Common myeloid progenitor, CD34-positive (primary cell): ENCODE measurements at regions not wholly inside any gene's neighbourhood (a gene's known extent, or its start where the extent isn't known, plus 50 kb on each side); places are given as distances from the start of the nearest gene placed in this dataset.

ENCODE experiments used
- CTCF ChIA-PET: fragments of 350-600 bp; sonication (Branson Sonifier 250); formaldehyde crosslinking; loops from one replicate; lab custom pipeline; 2021; ENCODE audit warnings: antibody characterized with exemption; lab: Charles Lee
- POLR2A ChIA-PET: fragments of 350-600 bp; sonication (Branson Sonifier 250); formaldehyde crosslinking; loops from one replicate; lab custom pipeline; 2021; ENCODE audit warnings: antibody characterized with exemption; lab: Charles Lee
- DNase-seq, 3 donors: peaks; one replicate each; pipeline versions ENCODE4 v3.0.0 to v3.0.0-alpha.2; 2013
- H3K27ac ChIP-seq, 2 experiments: 1 replicate in 1 of 2; 2 replicates in 1 of 2; pipeline ENCODE4 v1.7.0; 2013; ENCODE audit warnings: inconsistent platforms in 2 of 2, low read length in 2 of 2, mild to moderate bottlenecking in 2 of 2, low read depth in 1 of 2, moderate library complexity in 1 of 2; ENCODE audit not compliant: severe bottlenecking in 2 of 2, insufficient read depth in 1 of 2, poor library complexity in 1 of 2
- H3K27me3 ChIP-seq, 5 experiments: replicated peaks in 2 of 5; 1 replicate in 3 of 5; 2 replicates in 2 of 5; pipeline versions ENCODE4 v1.6.1 to v1.7.0; 2013; ENCODE audit warnings: low read length in 4 of 5, mild to moderate bottlenecking in 2 of 5, moderate library complexity in 2 of 5, inconsistent platforms in 1 of 5; ENCODE audit not compliant: insufficient read depth in 5 of 5, control insufficient read depth in 4 of 5
- H3K36me3 ChIP-seq, 4 experiments: 1 replicate in 2 of 4; 2 replicates in 2 of 4; pipeline versions ENCODE4 v1.6.1 to v1.7.0; 2013; ENCODE audit warnings: low read length in 3 of 4, control low read depth in 1 of 4, mild to moderate bottlenecking in 1 of 4; ENCODE audit not compliant: control insufficient read depth in 4 of 4, insufficient read depth in 4 of 4
- H3K4me1 ChIP-seq, 4 experiments: 1 replicate in 3 of 4; 2 replicates in 1 of 4; pipeline versions ENCODE4 v1.6.1 to v1.7.1; 2013; ENCODE audit warnings: low read length in 3 of 4, mild to moderate bottlenecking in 3 of 4, control low read depth in 1 of 4, inconsistent platforms in 1 of 4, moderate library complexity in 1 of 4; ENCODE audit not compliant: control insufficient read depth in 4 of 4, insufficient read depth in 4 of 4; ENCODE audit errors: control extremely low read depth in 1 of 4
- H3K4me3 ChIP-seq, 7 experiments: 1 replicate in 4 of 7; 2 replicates in 3 of 7; pipeline versions ENCODE4 v1.5.1 to v1.7.0; 2013; ENCODE audit warnings: mild to moderate bottlenecking in 7 of 7, low read length in 6 of 7, moderate library complexity in 6 of 7, inconsistent platforms in 2 of 7, low read depth in 2 of 7, control low read depth in 1 of 7; ENCODE audit not compliant: insufficient read depth in 4 of 7, control insufficient read depth in 1 of 7; ENCODE audit errors: extremely low read depth in 1 of 7
- H3K9me3 ChIP-seq, 5 experiments: 1 replicate in 4 of 5; 2 replicates in 1 of 5; pipeline versions ENCODE4 v1.6.1 to v1.7.1; 2013; ENCODE audit warnings: low read length in 4 of 5, mild to moderate bottlenecking in 2 of 5, inconsistent platforms in 1 of 5, low read depth in 1 of 5, moderate library complexity in 1 of 5; ENCODE audit not compliant: control insufficient read depth in 4 of 5, insufficient read depth in 2 of 5; ENCODE audit errors: control extremely low read depth in 1 of 5
- WGBS: methylation state at CpG from one replicate; pipeline ENCODE4 v1.1.5; 2013; ENCODE audit not compliant: insufficient coverage; 5-methylcytosine and 5-hydroxymethylcytosine counted together

GRCh38 chr11:114857281-114857680 lies 179.0 kb downstream of the NXPE2 start:
- CTCF ChIA-PET: no interaction called here
- Histone ChIP-seq H3K27ac (no peak overlapping the region), H3K4me1 (no peaks in the 10 kb centered on the region), H3K9me3 (peaks cover 0 to 1% (median 0%) of the 10 kb centered on the region in 5 experiments), H3K27me3 (no peaks in the 10 kb centered on the region), H3K36me3 (no peaks in the 10 kb centered on the region), H3K4me3 (no peak overlapping the region)
- POLR2A ChIA-PET: no interaction called here
- 36% methylated on average over 1 of the region's 4 CpGs for WGBS
- no peak for DNase-seq

GRCh38 chr11:114864896-114865295 lies 186.6 kb downstream of the NXPE2 start:
- no peak overlapping the region for H3K4me3 ChIP-seq
- no peak overlapping the region for H3K27ac ChIP-seq
- CTCF ChIA-PET: no interaction called here
- DNase-seq: no peak
- H3K36me3 ChIP-seq: no peaks in the 10 kb centered on the region
- H3K27me3 ChIP-seq: no peaks in the 10 kb centered on the region
- H3K4me1 ChIP-seq: no peaks in the 10 kb centered on the region
- 56% methylated on average over 2 of the region's 2 CpGs for WGBS
- POLR2A ChIA-PET: no interaction called here
- H3K9me3 ChIP-seq: no peaks in the 10 kb centered on the region

- H3K27ac ChIP-seq: no peak overlapping the region
- no peak for DNase-seq
- no peak overlapping the region for H3K4me3 ChIP-seq
- H3K4me1 ChIP-seq: no peaks in the 10 kb centered on the region
- no peaks in the 10 kb centered on the region for H3K9me3 ChIP-seq
- H3K36me3 ChIP-seq: no peaks in the 10 kb centered on the region
- WGBS: 81% methylated on average over 5 of the region's 6 CpGs
- H3K27me3 ChIP-seq: no peaks in the 10 kb centered on the region
- ChIA-PET CTCF (no interaction called here), POLR2A (no interaction called here)
Observed at GRCh38 chr11:114876234-114876633, 197.9 kb downstream of the NXPE2 start.

- no peaks in the 10 kb centered on the region for H3K9me3 ChIP-seq
- no peaks in the 10 kb centered on the region for H3K27me3 ChIP-seq
- POLR2A ChIA-PET: no interaction called here
- CTCF ChIA-PET: no interaction called here
- no peak overlapping the region for H3K4me3 ChIP-seq
- no peaks in the 10 kb centered on the region for H3K4me1 ChIP-seq
- H3K36me3 ChIP-seq: no peaks in the 10 kb centered on the region
- DNase-seq: no peak
- H3K27ac ChIP-seq: no peak overlapping the region
Observed at GRCh38 chr11:114877976-114878375, 199.6 kb downstream of the NXPE2 start.

GRCh38 chr11:114880442-114880841 lies 202.1 kb downstream of the NXPE2 start:
- Histone ChIP-seq H3K36me3 (no peaks in the 10 kb centered on the region), H3K27me3 (no peaks in the 10 kb centered on the region), H3K4me1 (no peaks in the 10 kb centered on the region), H3K4me3 (no peak overlapping the region), H3K9me3 (no peaks in the 10 kb centered on the region), H3K27ac (no peak overlapping the region)
- ChIA-PET CTCF (no interaction called here), POLR2A (no interaction called here)
- 83% methylated on average over 1 of the region's 2 CpGs for WGBS
- no peak for DNase-seq

GRCh38 chr11:114883472-114883871 lies 205.1 kb downstream of the NXPE2 start:
- H3K4me1 ChIP-seq: no peaks in the 10 kb centered on the region
- H3K36me3 ChIP-seq: no peaks in the 10 kb centered on the region
- H3K9me3 ChIP-seq: no peaks in the 10 kb centered on the region
- H3K27ac ChIP-seq: no peak overlapping the region
- H3K27me3 ChIP-seq: no peaks in the 10 kb centered on the region
- ChIA-PET CTCF (no interaction called here), POLR2A (no interaction called here)
- H3K4me3 ChIP-seq: no peak overlapping the region
- DNase-seq: no peak
- WGBS: 94% methylated on average over 3 of the region's 3 CpGs

GRCh38 chr11:114886644-114887265 lies 208.4 kb downstream of the NXPE2 start:
- Histone ChIP-seq H3K27ac (no peak overlapping the region), H3K27me3 (peaks cover 0 to 3% (median 0%) of the 10 kb centered on the region in 5 experiments), H3K4me1 (no peaks in the 10 kb centered on the region), H3K36me3 (no peaks in the 10 kb centered on the region), H3K9me3 (no peaks in the 10 kb centered on the region), H3K4me3 (no peak overlapping the region)
- CTCF ChIA-PET: no interaction called here
- POLR2A ChIA-PET: no interaction called here
- 60% methylated on average over 3 of the region's 4 CpGs for whole genome bisulfite sequencing
- no peak for DNase-seq
